ENCODE measurements at regions not wholly inside any gene's neighbourhood (a gene's known extent, or its start where the extent isn't known, plus 50 kb on each side); places are given as distances from the start of the nearest gene placed in this dataset.

- DNase-seq, result no peak
Observed at GRCh38 chr15:93214106-93214505, 125.1 kb upstream of the RGMA start.

GRCh38 chr15:93213281-93213680 lies 124.3 kb upstream of the RGMA start:
- DNase-seq, result no peak

DNA sequence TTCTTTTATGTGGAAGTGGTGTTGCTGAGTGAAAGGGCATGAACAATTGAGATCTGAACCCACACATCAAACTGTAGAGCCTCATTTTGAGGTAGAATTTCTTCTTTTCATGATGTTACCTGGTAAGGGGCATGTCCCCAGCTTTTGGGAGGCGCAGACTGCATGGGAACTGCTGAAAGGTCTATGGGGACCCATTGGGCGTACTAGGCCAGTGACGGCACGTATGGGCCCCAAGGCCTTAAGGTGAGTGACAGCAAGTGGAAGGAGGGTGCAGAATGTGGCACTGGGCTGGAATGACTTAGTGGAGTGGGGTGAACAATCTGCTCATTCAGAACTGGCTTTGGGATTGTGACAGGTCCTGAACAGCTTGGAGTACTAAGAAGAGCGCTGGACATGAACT lies 123.6 kb upstream of the RGMA start:
- no peak for DNase-seq

- DNase-seq, result no peak
Observed at GRCh38 chr15:93210995-93211394, 122.0 kb upstream of the RGMA start.

DNA sequence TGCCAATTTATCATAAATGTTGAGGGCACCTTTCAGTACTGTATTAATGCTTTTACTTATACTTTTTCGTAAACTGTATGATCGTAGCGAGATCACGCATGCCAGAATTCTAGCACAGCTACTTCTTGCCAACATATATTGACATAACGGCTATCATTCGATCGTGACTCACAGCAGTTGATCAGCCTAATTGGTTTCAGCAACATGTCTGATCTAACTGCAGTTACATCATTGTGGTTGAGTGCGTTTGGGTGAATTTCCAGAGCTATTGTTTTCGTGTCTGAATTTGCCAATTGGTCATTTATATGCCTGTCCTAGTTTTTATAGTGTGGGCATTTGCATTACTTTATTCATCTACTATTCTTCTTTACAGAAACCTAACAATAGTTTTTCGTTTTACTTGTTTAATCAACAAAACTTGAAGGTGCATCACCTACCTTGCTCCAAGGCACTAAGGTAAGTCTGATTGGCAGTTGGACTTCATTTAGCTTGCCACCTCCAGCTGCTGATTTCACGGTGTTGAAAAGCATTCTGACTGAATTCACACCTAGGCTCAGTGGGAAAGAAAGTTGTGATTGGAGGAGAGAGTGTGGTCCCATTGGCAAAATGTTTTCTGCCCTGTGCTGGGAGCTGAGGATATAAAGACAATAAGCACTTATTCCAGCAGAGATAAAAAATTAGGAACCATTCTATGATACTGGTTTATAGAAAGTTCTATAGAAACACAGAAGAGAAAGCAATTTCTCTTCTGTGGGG lies 120.9 kb upstream of the RGMA start:
- DNase-seq, result no peak

GRCh38 chr15:93206893-93207292 lies 117.9 kb upstream of the RGMA start:
- no peak for DNase-seq

DNA sequence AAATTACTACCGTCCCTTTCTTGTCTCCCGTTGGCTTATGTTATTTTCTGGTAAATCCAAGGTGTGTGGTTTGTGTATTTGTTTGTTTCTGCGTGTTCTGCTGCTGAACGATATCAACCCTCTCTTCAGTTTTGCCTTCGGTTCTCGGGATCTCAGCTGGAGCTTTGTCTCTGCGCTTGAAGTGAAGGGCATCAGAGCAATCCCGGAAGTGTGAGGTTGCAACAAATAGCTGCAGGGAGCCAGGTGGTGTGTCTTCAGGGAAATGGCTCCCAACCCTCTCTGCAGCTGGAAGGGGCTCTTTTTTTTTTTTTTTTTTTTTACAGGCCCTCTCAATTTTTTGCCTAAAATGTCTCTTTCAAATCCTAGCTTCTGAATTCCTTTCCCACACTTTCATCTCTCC lies 116.4 kb upstream of the RGMA start:
- no peak for DNase-seq

DNA sequence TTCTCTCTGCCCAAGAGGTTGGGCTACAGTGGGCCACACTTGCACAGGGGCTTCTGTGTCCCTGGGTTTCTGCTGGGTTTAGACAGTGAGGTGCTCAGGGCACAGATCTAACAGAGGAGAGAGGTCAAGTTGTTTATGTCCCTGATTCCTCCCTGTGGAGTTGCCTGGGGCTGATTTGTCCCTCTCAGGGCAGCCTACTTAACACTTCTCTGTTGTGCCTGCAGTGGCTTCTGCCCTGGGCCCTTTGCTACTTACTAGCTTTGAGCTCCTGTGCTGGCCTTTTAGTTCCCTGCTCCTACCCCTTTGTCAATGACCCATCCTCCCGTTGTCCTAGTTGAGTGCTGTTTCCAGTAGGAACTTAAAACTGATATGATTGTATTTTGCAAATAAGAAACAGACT lies 114.0 kb upstream of the RGMA start:
- no peak for DNase-seq

- no peak for DNase-seq
Observed at GRCh38 chr15:93202405-93202804, 113.4 kb upstream of the RGMA start.

DNA sequence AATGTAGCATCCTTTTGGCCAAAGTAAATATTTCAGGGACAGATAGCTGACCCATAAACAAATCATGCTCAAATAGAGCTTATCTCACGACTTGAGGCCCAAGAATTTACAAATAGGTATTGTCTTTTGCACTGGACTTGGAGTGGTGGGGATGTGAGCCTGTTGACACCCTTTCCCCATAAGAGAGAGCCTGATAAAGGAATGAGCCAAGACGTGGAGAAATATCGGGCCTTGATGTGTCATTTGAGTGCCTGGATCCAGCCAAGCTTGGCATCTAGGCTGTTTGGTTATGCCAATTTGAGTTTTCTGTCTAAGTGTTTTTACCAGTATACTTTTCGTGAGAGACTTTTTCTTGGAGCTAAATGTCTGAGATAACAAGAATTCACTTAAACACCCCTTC lies 112.9 kb upstream of the RGMA start:
- DNase-seq, result no peak

- no peak for DNase-seq
Observed at GRCh38 chr15:93200837-93201226, 111.8 kb upstream of the RGMA start.

DNA sequence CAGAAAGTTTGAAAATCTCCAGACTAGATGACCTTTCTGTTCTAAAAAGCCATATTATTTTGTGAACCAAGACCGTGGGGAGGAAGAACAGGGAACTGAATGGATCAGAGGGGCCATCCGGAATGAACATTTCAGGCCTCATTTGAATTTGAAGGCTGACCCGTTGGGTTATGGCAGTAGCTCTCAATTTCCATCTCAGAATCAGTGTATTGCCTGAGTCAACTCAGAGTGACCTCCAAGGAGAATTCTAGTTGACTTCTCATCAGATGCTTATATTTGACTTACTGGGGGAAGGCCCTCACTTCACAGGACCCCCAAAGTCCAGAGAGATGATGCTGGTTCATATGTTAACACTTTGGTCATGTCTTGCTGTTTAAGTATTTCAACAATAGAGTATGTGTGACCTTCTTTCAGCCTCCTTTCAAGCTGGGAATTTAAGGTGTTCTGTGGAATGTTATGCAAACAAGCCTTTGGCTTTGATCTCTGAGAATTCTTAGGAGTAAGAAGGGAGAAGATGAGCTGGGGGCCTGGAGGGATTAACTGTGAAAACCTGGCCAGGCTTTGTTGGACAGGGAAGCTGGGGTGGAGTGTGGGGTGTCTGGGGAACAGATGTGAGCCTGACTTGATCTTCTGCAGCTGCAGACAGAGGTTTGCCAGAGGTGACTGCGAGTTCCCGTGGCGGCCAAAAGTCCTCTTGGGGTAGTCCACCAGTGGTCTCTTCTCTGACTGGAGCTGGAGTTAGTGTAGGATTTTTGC lies 111.2 kb upstream of the RGMA start:
- DNase-seq, result no peak

- no peak for DNase-seq
Observed at GRCh38 chr15:93196135-93196670, 107.2 kb upstream of the RGMA start.

GRCh38 chr15:93195109-93195508 lies 106.1 kb upstream of the RGMA start:
- no peak for DNase-seq

DNA sequence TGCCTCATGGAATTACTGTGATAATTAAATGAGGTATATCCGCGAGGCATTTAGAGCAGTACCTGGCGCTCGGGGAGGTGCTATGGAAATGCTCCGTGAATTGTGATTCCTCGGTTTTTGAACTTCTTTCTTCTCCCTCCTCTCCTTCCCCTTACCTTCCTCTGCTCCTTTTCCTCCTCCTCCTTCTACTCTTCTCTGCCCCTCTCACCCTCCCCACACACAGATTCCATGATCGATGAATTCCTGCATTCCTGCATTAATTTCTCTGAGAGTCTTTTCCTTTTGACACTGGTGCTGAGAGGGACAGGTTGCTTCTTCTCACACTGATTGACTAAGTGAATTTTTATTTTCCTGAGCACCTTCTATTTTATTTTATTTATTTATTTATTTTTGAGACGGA lies 101.2 kb upstream of the RGMA start:
- no peak for DNase-seq

- no peak for DNase-seq
Observed at GRCh38 chr15:93189561-93189960, 100.5 kb upstream of the RGMA start.

DNA sequence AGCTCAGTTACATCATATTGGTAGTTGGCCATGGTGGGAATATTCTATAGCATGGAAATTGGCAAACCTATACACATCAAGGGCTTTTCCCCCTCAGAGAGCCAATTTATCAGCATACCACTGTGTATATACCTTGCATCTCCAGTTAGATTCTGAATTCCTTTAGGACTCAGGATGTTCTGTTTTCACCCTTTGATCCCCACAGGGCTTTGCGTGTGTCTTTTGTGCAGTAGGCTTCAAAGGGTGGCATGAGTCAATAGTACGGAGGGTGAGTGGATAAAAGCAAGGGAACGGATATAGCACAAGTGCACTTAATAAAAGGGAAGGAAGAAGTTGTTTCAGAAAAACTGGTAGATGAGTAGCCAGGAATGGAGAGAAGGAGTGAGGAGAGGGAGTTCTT lies 99.2 kb upstream of the RGMA start:
- DNase-seq, result no peak

- no peak for DNase-seq
Observed at GRCh38 chr15:93185796-93186195, 96.8 kb upstream of the RGMA start.

- no peak for DNase-seq
Observed at GRCh38 chr15:93182703-93183205, 93.7 kb upstream of the RGMA start.

GRCh38 chr15:93180656-93181055 lies 91.6 kb upstream of the RGMA start:
- no peak for DNase-seq

GRCh38 chr15:93180128-93180527 lies 91.1 kb upstream of the RGMA start:
- DNase-seq, result no peak

- no peak for DNase-seq
Observed at GRCh38 chr15:93179700-93180102, 90.7 kb upstream of the RGMA start.

GRCh38 chr15:93179072-93179471 lies 90.1 kb upstream of the RGMA start:
- no peak for DNase-seq

DNA sequence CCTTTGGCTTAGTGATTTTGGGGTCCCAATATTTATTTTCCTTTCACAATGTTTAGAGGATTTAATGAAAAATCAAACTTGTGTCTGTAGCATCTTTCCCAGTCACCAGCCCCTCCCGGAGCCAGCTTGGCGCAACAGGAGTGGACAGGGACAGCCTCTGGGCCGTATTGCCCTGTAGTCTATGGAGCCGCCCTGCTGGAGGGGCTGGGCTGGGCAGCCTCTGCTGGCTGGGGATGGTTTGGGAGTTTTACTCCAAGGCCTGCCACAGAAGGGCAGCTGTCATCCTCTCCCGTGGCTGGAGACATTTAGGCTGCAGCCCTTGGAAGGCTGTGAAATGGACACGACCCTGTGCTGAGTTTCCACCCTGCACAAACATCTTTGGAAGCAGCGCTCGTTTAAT lies 89.4 kb upstream of the RGMA start:
- no peak for DNase-seq
